MM.1S (cell line): ENCODE measurements at regions not wholly inside any gene's neighbourhood (a gene's known extent, or its start where the extent isn't known, plus 50 kb on each side); places are given as distances from the start of the nearest gene placed in this dataset.

Experiments
- CTCF ChIP-seq: fragments of 300-600 bp; sonication (generic); IDR thresholded peaks from 2 replicates; pipeline ENCODE4 v1.5.1; 2016; ENCODE audit warnings: antibody characterized with exemption, low read length, mixed read lengths
- EZH2 ChIP-seq: fragments of 300-600 bp; sonication (generic); optimal IDR thresholded peaks from 2 replicates; pipeline ENCODE3; 2017; ENCODE audit warnings: low read depth, mild to moderate bottlenecking, antibody characterized with exemption, low read length, mixed read lengths

DNA sequence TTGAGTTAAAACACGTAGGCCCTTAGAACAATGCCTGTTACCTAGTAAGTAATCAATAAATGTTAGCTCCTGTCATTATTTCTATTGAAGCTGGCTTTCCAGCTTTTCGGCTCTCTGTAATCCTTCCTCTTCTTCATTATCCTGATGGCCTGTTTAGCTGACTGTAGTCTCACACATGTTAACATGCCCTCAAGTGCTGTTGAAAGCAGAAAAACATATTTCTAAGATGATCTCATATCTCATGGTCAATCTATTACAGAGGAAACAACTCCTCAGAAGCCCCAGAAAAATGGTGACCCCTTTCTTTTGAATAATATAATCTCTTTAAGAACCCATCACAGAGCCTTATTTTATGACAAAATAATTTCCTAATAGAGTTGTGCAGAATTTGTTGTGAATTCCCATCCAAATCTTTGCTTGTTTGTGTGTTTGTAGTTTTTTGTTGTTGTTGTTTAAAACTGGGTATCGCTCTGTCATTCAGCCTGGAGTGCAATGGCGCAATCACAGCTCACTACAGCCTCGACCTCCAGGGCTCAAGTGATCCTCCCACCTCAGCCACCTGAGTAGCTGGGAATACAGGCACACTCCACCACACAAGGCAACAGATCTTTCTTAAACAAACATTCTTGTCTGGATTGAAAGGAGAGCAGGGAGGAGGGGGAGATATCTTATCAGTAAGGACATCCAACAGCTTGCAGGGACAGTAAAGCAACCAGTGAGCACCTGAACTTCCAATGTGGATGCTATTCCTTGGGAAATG lies 242.5 kb upstream of the CAND1 start:
- TF ChIP-seq CTCF (no peak), EZH2 (no peak)
